GM21529 (cell line): ENCODE measurements at regions not wholly inside any gene's neighbourhood (a gene's known extent, or its start where the extent isn't known, plus 50 kb on each side); places are given as distances from the start of the nearest gene placed in this dataset.

Experiments
- ATAC-seq: cut with Tn5 transposase; IDR thresholded peaks from one replicate; pipeline ENCODE4 v1.9.1; 2021; ENCODE audit not compliant: unreplicated experiment

- ATAC-seq = no peak
Measured at GRCh38 chr2:42963452-42964068, 171.2 kb upstream of the HAAO start.

GRCh38 chr2:42962508-42962953, 170.1 kb upstream of the HAAO start:
- no peak for ATAC-seq

GRCh38 chr2:42961961-42962360, 169.6 kb upstream of the HAAO start:
- no peak for ATAC-seq

- no peak for ATAC-seq
Measured at GRCh38 chr2:42961385-42961811, 169.0 kb upstream of the HAAO start.

GRCh38 chr2:42960842-42961180, 168.4 kb upstream of the HAAO start:
- ATAC-seq = no peak

- ATAC-seq = no peak
Measured at GRCh38 chr2:42960002-42960841, 167.8 kb upstream of the HAAO start.

- no peak for ATAC-seq
Measured at GRCh38 chr2:42959234-42960001, 167.0 kb upstream of the HAAO start.

- no peak for ATAC-seq
Measured at GRCh38 chr2:42958741-42959233, 166.4 kb upstream of the HAAO start.

- ATAC-seq = no peak
Measured at GRCh38 chr2:42957861-42958301, 165.5 kb upstream of the HAAO start.

- no peak for ATAC-seq
Measured at GRCh38 chr2:42957109-42957860, 164.9 kb upstream of the HAAO start.

GRCh38 chr2:42954227-42954962, 162.0 kb upstream of the HAAO start:
- no peak for ATAC-seq

- no peak for ATAC-seq
Measured at GRCh38 chr2:42953216-42953615, 160.8 kb upstream of the HAAO start.

GRCh38 chr2:42951263-42951938, 159.0 kb upstream of the HAAO start:
- ATAC-seq = no peak

- no peak for ATAC-seq
Measured at GRCh38 chr2:42949125-42949524, 156.7 kb upstream of the HAAO start.

GRCh38 chr2:42947809-42948600, 155.6 kb upstream of the HAAO start:
- no peak for ATAC-seq

- ATAC-seq = no peak
Measured at GRCh38 chr2:42944779-42945415, 152.5 kb upstream of the HAAO start.

- no peak for ATAC-seq
Measured at GRCh38 chr2:42942990-42943493, 150.7 kb upstream of the HAAO start.
